HepG2 (cell line): ENCODE measurements at regions not wholly inside any gene's neighbourhood (a gene's known extent, or its start where the extent isn't known, plus 50 kb on each side); places are given as distances from the start of the nearest gene placed in this dataset.
"Not testable (repeated sequence)": the region's sequence is repeated elsewhere in the genome, so short reads cannot be mapped to it uniquely, and the experiment has no call there.

ENCODE experiments used
- GABPA ChIP-seq, 2 experiments: IDR thresholded peaks; 2 replicates each; pipeline ENCODE4 v1.6.1; 2011 to 2016; ENCODE audit warnings: low read depth in 2 of 2, low read length in 1 of 2, missing biosample characterization in 1 of 2, missing genetic modification characterization in 1 of 2
- HNRNPK ChIP-seq: fragments of 200-400 bp; formaldehyde crosslinking; IDR thresholded peaks from 2 replicates; pipeline ENCODE4 v1.6.1; 2018; ENCODE audit warnings: low read length, low read depth, moderate library complexity, mild to moderate bottlenecking; ENCODE audit not compliant: poor library complexity, severe bottlenecking
- THRA ChIP-seq: sonication (generic); formaldehyde crosslinking; IDR thresholded peaks from 2 replicates; pipeline ENCODE4 v1.4.0; 2020; ENCODE audit warnings: missing genetic modification reagents, borderline replicate concordance
- ZBTB2 ChIP-seq: sonication (generic); formaldehyde crosslinking; IDR thresholded peaks from 2 replicates; pipeline ENCODE4 v1.8.0; 2022; ENCODE audit warnings: low read depth, missing genetic modification reagents
- ZNF501 ChIP-seq: sonication (generic); formaldehyde crosslinking; IDR thresholded peaks from 2 replicates; pipeline ENCODE4 v1.5.1; 2020; ENCODE audit warnings: mild to moderate bottlenecking, moderate library complexity, missing genetic modification reagents

GRCh38 chr7:104071641-104072040, 82.2 kb upstream of the RELN start:
- TF ChIP-seq GABPA (IDR thresholded peaks at IDR 0.05; ENCODE audit: low read depth, low read length); GABPA (CRISPR knock-in tag; IDR thresholded peaks at IDR 0.05; ENCODE audit: low read depth); ZBTB2 (CRISPR knock-in tag); HNRNPK; THRA (CRISPR knock-in tag); ZNF501 (CRISPR knock-in tag): not testable (repeated sequence)
